Upper lobe of left lung (tissue), 6 donors: ENCODE measurements at regions not wholly inside any gene's neighbourhood (a gene's known extent, or its start where the extent isn't known, plus 50 kb on each side); places are given as distances from the start of the nearest gene placed in this dataset.
"Not testable (repeated sequence)": the region's sequence is repeated elsewhere in the genome, so short reads cannot be mapped to it uniquely, and the experiment has no call there.

Experiments
- ATAC-seq, 2 donors: fragments of 200-7000 bp; cut with Tn5 transposase; one replicate each; pipeline ENCODE4 v1.9.1; 2022; ENCODE audit warnings: mild to moderate bottlenecking in 2 of 2, moderate library complexity in 2 of 2; ENCODE audit not compliant: low FRiP score in 2 of 2
- DNase-seq, 2 donors: peaks; one replicate each; pipeline ENCODE4 v3.0.0-alpha.2; 2019 to 2020
- H3K27ac ChIP-seq, 4 donors: fragments of 200-600 bp; sonication (generic); one replicate each; pipeline ENCODE4 v1.5.1; 2016 to 2019
- H3K27me3 ChIP-seq, 4 donors: fragments of 200-600 bp; sonication (generic); one replicate each; pipeline ENCODE4 v1.5.1; 2017 to 2019
- H3K36me3 ChIP-seq, 4 donors: fragments of 200-600 bp; sonication (generic); one replicate each; pipeline ENCODE4 v1.5.1; 2016 to 2019
- H3K4me1 ChIP-seq, 4 donors: fragments of 200-600 bp; sonication (generic); one replicate each; pipeline ENCODE4 v1.5.1; 2018 to 2019
- H3K4me3 ChIP-seq, 4 donors: fragments of 200-600 bp; sonication (generic); one replicate each; pipeline ENCODE4 v1.5.1; 2017 to 2019; ENCODE audit warnings: mild to moderate bottlenecking in 2 of 4, moderate library complexity in 1 of 4
- H3K9me3 ChIP-seq, 4 donors: fragments of 200-600 bp; sonication (generic); one replicate each; pipeline ENCODE4 v1.5.1; 2018 to 2019
- EP300 ChIP-seq, 4 donors: sonication (generic); formaldehyde crosslinking; IDR thresholded peaks; one replicate each; pipeline ENCODE4 v1.5.1; 2017; ENCODE audit warnings: antibody characterized with exemption in 4 of 4, control low read depth in 2 of 4
- POLR2A ChIP-seq, 4 donors: fragments of 450-650 bp; IDR thresholded peaks; one replicate each; pipeline ENCODE4 v1.5.1; 2016 to 2017; ENCODE audit warnings: antibody characterized with exemption in 4 of 4, mild to moderate bottlenecking in 2 of 4
- POLR2AphosphoS5 ChIP-seq, 2 donors: sonication (generic); formaldehyde crosslinking; IDR thresholded peaks; one replicate each; pipeline ENCODE4 v1.5.1; 2017; ENCODE audit warnings: antibody characterized with exemption in 2 of 2
- WGBS, 2 donors: methylation state at CpG; one replicate each; pipeline ENCODE4 v1.1.5; 2017 to 2018; 5-methylcytosine and 5-hydroxymethylcytosine counted together
- TF ChIP-seq, protein P1 (sequence below), 6 experiments: fragments of 450-650 bp in 4 of 6; fragments of 200-600 bp in 2 of 6; sonication (generic) in 2 of 6; IDR thresholded peaks; one replicate each; pipeline ENCODE4 v1.5.1; 2016 to 2019; ENCODE audit warnings: antibody characterized with exemption in 6 of 6
- donor health status: DM: no; HTN: no; CAD: no; lungs with moderate emphysema.
- donor health status: DM: no; HTN: yes; CAD: no; lungs with severe emphysema.

DNA sequence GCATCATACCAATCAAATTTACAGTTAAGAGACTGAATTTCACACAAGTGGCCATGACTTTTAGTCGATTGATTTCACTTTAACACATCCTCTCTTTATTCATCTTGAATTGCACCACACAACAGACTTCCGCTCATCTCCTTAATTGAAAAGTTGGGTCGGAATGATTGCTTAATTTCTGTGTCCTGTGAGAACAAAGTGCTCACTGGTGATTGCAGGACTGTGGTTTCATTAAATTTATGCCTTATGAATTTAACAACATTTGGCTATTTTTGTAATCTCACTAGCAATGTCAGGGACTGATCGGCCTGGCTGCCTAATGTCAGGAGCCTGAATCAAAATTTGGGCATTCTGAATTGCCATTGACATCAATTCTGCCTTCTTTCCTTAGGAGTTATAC, 1447.3 kb upstream of the ACO1 start:
- DNase-seq = no peak
- no peaks in the 10 kb centered on the region for H3K36me3 ChIP-seq
- H3K9me3 ChIP-seq = no peaks in the 10 kb centered on the region
- no peak overlapping the region for H3K27ac ChIP-seq
- WGBS, 2 donors = 83 to 91% methylated on average over 4 of the region's 4 CpGs
- H3K4me3 ChIP-seq = no peak overlapping the region
- no peaks in the 10 kb centered on the region for H3K4me1 ChIP-seq
- ATAC-seq = no peak
- H3K27me3 ChIP-seq = no peaks in the 10 kb centered on the region
- TF ChIP-seq POLR2A (IDR thresholded peaks at IDR 0.05) = no peak
- TF ChIP-seq, protein P1, sequence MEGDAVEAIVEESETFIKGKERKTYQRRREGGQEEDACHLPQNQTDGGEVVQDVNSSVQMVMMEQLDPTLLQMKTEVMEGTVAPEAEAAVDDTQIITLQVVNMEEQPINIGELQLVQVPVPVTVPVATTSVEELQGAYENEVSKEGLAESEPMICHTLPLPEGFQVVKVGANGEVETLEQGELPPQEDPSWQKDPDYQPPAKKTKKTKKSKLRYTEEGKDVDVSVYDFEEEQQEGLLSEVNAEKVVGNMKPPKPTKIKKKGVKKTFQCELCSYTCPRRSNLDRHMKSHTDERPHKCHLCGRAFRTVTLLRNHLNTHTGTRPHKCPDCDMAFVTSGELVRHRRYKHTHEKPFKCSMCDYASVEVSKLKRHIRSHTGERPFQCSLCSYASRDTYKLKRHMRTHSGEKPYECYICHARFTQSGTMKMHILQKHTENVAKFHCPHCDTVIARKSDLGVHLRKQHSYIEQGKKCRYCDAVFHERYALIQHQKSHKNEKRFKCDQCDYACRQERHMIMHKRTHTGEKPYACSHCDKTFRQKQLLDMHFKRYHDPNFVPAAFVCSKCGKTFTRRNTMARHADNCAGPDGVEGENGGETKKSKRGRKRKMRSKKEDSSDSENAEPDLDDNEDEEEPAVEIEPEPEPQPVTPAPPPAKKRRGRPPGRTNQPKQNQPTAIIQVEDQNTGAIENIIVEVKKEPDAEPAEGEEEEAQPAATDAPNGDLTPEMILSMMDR (IDR thresholded peaks at IDR 0.05) = no peak
- TF ChIP-seq POLR2AphosphoS5 (IDR thresholded peaks at IDR 0.05) = no peak
- no peak for TF ChIP-seq EP300 (IDR thresholded peaks at IDR 0.05)

DNA sequence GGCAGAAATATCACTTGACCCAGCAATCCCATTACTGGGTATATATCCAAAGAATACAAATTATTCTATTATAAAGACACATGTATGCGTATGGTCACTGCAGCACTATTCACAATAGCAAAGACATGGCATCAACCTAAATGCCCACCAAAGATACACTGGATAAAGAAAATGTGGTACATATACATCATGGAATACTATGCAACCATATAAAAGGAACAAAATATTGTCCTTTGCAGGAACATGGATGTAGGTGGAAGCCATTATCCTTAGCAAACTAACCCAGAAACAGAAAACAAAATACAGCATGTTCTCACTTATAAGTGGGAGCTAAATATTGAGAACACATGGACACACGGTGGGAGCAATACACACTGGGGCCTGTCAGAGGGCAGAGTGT, 1441.6 kb upstream of the ACO1 start:
- not testable (repeated sequence) for H3K4me1 ChIP-seq, H3K9me3 ChIP-seq, DNase-seq, ATAC-seq, H3K27ac ChIP-seq, H3K4me3 ChIP-seq, H3K36me3 ChIP-seq, H3K27me3 ChIP-seq
- 95 to 96% methylated on average over 2 of the region's 2 CpGs for WGBS, 2 donors

DNA sequence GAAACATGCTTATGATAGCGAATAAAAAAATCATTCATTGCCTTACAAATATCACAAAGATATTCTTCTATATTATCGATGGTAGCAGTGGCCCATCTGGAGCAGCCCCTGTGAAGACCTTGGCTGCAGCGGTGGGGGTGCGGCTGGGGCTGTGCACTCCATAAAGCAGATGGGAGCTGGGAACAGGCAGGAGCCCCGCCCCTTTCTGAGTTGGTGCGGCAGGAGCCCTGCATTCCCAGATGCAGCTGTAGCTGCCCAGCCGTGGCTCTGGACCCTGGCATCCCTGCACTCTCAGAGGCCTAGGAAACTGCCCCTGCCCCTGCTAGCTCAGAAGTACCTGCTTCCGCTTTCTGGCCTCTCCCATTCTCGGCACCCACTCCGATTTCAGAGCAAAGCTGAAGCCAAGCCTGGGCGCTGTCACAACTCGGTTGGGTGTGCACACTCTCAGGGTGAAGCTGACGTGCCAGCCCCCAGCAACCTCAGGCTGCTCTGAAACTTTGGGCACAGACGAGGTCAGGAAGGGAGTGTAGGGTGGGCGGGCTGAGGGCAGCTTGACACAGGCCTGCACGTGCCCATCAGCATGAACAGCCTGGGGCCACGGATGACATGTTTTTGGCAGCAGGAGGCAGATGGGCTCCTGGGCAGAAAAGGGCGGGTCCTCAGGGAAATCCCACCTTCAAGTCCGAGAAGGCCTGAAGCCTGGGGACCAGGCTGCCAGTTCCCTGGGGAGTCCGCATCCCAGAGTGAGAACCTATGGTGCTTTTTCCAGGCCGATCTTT, 1440.8 kb upstream of the ACO1 start:
- Histone ChIP-seq H3K4me1 (no peaks in the 10 kb centered on the region), H3K4me3 (no peak overlapping the region), H3K27ac (no peak overlapping the region), H3K9me3 (peaks cover 0 to 6% (median 0%) of the 10 kb centered on the region in 4 donors), H3K36me3 (no peaks in the 10 kb centered on the region), H3K27me3 (no peaks in the 10 kb centered on the region)
- 88 to 89% methylated on average over 14 to 21 of the region's 21 CpGs for WGBS, 2 donors
- no peak for TF ChIP-seq POLR2AphosphoS5 (IDR thresholded peaks at IDR 0.05)
- no peak for TF ChIP-seq EP300 (IDR thresholded peaks at IDR 0.05)
- TF ChIP-seq, protein P1 (IDR thresholded peaks at IDR 0.05) = no peak
- no peak for TF ChIP-seq POLR2A (IDR thresholded peaks at IDR 0.05)
- DNase-seq (peak in 1 of 2 donors; percentile 51), ATAC-seq (peak in 1 of 2 donors; percentile 43)

DNA sequence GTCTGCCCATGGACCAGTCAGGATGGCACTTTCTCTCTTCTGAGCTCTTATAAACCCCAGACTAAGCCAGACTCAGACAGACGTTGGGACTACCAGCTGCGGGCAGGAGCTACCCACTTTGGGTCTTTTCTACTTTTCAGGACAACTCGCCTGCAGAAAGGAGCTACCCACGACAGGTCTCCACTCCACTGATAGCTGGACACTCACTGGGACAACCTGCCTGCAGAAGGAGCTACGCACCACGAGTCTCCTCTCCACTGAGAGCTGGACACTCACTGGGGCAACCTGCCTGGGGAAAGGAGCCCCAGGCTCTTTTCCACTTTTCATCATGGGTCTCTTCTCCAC, 1440.2 kb upstream of the ACO1 start:
- WGBS, 2 donors = 92 to 97% methylated on average over 6 of the region's 6 CpGs
- ATAC-seq = no peak

DNA sequence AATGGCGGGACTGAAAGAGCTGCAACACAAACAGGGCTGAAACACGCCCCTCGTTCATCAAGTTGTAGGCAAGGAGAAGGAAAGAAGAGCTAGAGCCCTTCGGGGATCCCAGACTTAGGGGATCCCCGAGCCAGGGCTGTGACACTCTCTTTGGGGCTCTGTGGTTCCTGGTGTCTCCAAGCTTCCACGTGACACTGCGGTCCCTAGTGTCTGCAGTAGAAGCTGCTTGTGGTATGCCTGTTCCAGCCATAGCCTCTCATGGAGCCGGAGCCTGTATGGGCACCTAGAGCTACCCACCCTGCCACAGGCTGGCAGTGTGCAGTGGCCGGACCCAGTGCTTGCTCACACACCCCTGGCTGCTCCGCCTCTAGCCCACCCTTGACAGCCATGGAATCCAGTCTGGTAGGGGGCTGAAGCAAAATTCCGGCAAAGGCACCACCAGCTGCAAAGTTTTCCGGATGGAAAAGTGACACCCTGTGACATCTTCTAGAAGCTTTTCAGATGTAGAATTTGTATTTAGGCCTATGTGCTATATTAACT, 1439.6 kb upstream of the ACO1 start:
- DNase-seq = peak in 1 of 2 donors; percentile 25
- no peak for ATAC-seq
- no peaks in the 10 kb centered on the region for H3K4me1 ChIP-seq
- peaks cover 0 to 6% (median 0%) of the 10 kb centered on the region in 4 donors for H3K9me3 ChIP-seq
- no peak overlapping the region for H3K4me3 ChIP-seq
- no peak overlapping the region for H3K27ac ChIP-seq
- no peaks in the 10 kb centered on the region for H3K27me3 ChIP-seq
- no peaks in the 10 kb centered on the region for H3K36me3 ChIP-seq
- 88 to 90% methylated on average over 11 to 12 of the region's 12 CpGs for WGBS, 2 donors
- TF ChIP-seq POLR2AphosphoS5 (IDR thresholded peaks at IDR 0.05) (no peak), EP300 (IDR thresholded peaks at IDR 0.05) (no peak), POLR2A (IDR thresholded peaks at IDR 0.05) (no peak)
- TF ChIP-seq, protein P1 (IDR thresholded peaks at IDR 0.05) = no peak

More for the DNA sequence above, 1440.2 kb upstream of the ACO1 start:
- Histone ChIP-seq H3K36me3 (no peaks in the 10 kb centered on the region), H3K9me3 (peaks cover 0 to 6% (median 0%) of the 10 kb centered on the region in 4 donors), H3K4me1 (no peaks in the 10 kb centered on the region), H3K27me3 (no peaks in the 10 kb centered on the region), H3K27ac (no peak overlapping the region), H3K4me3 (no peak overlapping the region)
- no peak for DNase-seq
- TF ChIP-seq, protein P1 (IDR thresholded peaks at IDR 0.05) = no peak
- no peak for TF ChIP-seq EP300 (IDR thresholded peaks at IDR 0.05)
- TF ChIP-seq POLR2A (IDR thresholded peaks at IDR 0.05) = no peak
- TF ChIP-seq POLR2AphosphoS5 (IDR thresholded peaks at IDR 0.05) = no peak
